Body of pancreas (tissue), 4 donors: ENCODE measurements at regions not wholly inside any gene's neighbourhood (a gene's known extent, or its start where the extent isn't known, plus 50 kb on each side); places are given as distances from the start of the nearest gene placed in this dataset.

ENCODE experiments used
- ATAC-seq: fragments of 150-250 bp; one replicate; pipeline ENCODE4 v1.9.1; 2016
- DNase-seq, 4 donors: peaks; one replicate each; pipeline ENCODE4 v3.0.0-alpha.2; 2019
- H3K27ac ChIP-seq, 4 donors: fragments of 200-600 bp; sonication (generic); 1 replicate in 3 of 4; 2 replicates in 1 of 4; pipeline versions ENCODE4 v1.5.1 to v1.6.1; 2016 to 2019; ENCODE audit warnings: mild to moderate bottlenecking in 1 of 4, mixed read lengths in 1 of 4, moderate library complexity in 1 of 4
- H3K27me3 ChIP-seq, 2 donors: fragments of 200-600 bp; sonication (generic); one replicate each; pipeline ENCODE4 v1.6.0; 2016; ENCODE audit warnings: mild to moderate bottlenecking in 1 of 2
- H3K36me3 ChIP-seq, 2 donors: fragments of 200-600 bp; sonication (generic); replicated peaks in 1 of 2; 2 replicates each; pipeline ENCODE4 v1.5.1; 2016; ENCODE audit warnings: low read depth in 2 of 2; ENCODE audit not compliant: insufficient read depth in 1 of 2
- H3K4me1 ChIP-seq: fragments of 200-600 bp; sonication (generic); one replicate; pipeline ENCODE4 v1.6.0; 2016
- H3K4me3 ChIP-seq, 2 donors: fragments of 200-600 bp; sonication (generic); 1 replicate in 1 of 2; 2 replicates in 1 of 2; pipeline ENCODE4 v1.5.1; 2016 to 2019
- H3K9me3 ChIP-seq, 3 donors: fragments of 200-600 bp; sonication (generic); 1 replicate in 2 of 3; 2 replicates in 1 of 3; pipeline ENCODE4 v1.5.1; 2016
- POLR2A ChIP-seq, 3 donors: fragments of 450-650 bp; IDR thresholded peaks; one replicate each; pipeline ENCODE4 v1.6.1; 2016; ENCODE audit warnings: antibody characterized with exemption in 3 of 3, mild to moderate bottlenecking in 2 of 3
- WGBS, 2 donors: methylation state at CpG; one replicate each; pipeline ENCODE4 v1.1.5; 2017; 5-methylcytosine and 5-hydroxymethylcytosine counted together
- intact Hi-C: fragments of 100-400 bp; cut with DNase I; formaldehyde crosslinking; loops from one replicate; pipeline ENCODE4 v1.15.1; 2023
- TF ChIP-seq, protein P1 (sequence below), 7 experiments: fragments of 450-650 bp in 4 of 7; fragments of 200-600 bp in 3 of 7; sonication (generic) in 3 of 7; IDR thresholded peaks; one replicate each; pipeline ENCODE4 v1.5.1; 2016 to 2019; ENCODE audit warnings: antibody characterized with exemption in 7 of 7

DNA sequence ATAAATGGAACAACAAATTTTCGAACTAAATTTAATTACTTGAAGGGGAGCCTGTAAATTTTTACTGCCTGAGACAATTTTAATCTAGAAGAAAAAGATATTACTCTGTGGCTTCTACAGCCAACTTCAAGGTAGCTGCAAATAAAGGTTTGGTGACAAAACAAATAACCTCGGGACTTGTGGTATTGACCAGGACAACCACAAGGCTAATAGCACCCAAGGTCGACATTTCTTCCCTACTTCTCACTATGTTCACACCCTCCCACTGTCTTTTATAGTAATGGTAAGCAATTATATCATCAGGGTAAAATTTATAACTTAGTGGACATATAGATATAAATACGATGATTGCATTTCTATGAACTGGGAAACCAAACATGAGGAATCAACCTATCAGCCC lies 67.9 kb upstream of the SPINK5 start:
- intact Hi-C loops: no loop called here
- Histone ChIP-seq H3K4me3 (no peak overlapping the region), H3K9me3 (peaks cover 0 to 8% (median 0%) of the 10 kb centered on the region in 3 donors), H3K4me1 (no peaks in the 10 kb centered on the region), H3K27me3 (no peaks in the 10 kb centered on the region), H3K36me3 (no peaks in the 10 kb centered on the region), H3K27ac (no peak overlapping the region)
- no peak for DNase-seq
- TF ChIP-seq, protein P1, sequence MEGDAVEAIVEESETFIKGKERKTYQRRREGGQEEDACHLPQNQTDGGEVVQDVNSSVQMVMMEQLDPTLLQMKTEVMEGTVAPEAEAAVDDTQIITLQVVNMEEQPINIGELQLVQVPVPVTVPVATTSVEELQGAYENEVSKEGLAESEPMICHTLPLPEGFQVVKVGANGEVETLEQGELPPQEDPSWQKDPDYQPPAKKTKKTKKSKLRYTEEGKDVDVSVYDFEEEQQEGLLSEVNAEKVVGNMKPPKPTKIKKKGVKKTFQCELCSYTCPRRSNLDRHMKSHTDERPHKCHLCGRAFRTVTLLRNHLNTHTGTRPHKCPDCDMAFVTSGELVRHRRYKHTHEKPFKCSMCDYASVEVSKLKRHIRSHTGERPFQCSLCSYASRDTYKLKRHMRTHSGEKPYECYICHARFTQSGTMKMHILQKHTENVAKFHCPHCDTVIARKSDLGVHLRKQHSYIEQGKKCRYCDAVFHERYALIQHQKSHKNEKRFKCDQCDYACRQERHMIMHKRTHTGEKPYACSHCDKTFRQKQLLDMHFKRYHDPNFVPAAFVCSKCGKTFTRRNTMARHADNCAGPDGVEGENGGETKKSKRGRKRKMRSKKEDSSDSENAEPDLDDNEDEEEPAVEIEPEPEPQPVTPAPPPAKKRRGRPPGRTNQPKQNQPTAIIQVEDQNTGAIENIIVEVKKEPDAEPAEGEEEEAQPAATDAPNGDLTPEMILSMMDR (IDR thresholded peaks at IDR 0.05): no peak
- no peak for TF ChIP-seq POLR2A (IDR thresholded peaks at IDR 0.05)
- 55 to 62% methylated on average over 4 of the region's 4 CpGs for WGBS, 2 donors
- ATAC-seq: no peak

DNA sequence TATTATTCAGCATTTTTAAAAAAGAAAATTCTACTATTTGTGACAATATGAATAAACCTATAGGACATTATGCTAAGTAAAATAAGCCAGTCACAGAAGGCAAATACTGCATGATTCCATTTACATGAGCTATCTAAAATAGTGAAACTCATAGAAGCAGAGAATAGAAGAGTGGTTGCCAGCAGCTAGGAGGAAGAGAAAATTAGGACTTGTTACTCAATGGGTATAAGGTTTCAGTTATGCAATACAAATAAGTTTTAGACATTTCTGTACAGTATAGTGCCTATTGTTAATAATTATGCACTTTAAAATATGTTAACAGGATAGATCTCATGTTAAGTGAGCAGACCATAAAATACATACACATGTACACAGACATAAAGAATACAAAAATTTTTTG lies 73.8 kb upstream of the SPINK5 start:
- intact Hi-C loops: no loop called here
- ATAC-seq (no peak), DNase-seq (no peak)
- Histone ChIP-seq H3K4me1 (no peaks in the 10 kb centered on the region), H3K4me3 (no peak overlapping the region), H3K9me3 (no peaks in the 10 kb centered on the region), H3K36me3 (no peaks in the 10 kb centered on the region), H3K27ac (no peak overlapping the region), H3K27me3 (no peaks in the 10 kb centered on the region)
- no peak for TF ChIP-seq POLR2A (IDR thresholded peaks at IDR 0.05)
- TF ChIP-seq, protein P1 (IDR thresholded peaks at IDR 0.05): no peak

DNA sequence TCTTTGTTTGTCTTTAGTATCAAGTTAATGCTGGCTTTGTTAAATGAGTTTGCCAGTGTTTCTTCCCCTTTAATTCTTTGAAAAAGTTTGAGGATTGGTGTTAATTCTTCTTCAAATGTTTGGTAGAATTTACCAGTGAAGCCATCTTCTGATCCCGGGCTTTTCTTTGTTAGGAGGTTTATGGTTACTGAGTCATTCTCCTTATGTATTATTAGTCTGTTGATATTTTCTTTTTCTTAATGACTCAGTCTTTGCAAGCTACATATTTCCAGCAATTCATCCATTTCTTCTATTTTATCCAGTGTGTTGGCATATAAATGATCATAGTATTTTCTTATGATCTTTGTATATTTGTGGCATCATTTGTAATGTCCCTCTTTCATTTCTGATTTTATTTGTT lies 74.5 kb upstream of the SPINK5 start:
- no peaks in the 10 kb centered on the region for H3K36me3 ChIP-seq
- H3K4me1 ChIP-seq: no peaks in the 10 kb centered on the region
- TF ChIP-seq POLR2A (IDR thresholded peaks at IDR 0.05): no peak
- TF ChIP-seq, protein P1 (IDR thresholded peaks at IDR 0.05): no peak
- H3K4me3 ChIP-seq: no peak overlapping the region
- no peaks in the 10 kb centered on the region for H3K27me3 ChIP-seq
- DNase-seq: no peak
- H3K9me3 ChIP-seq: no peaks in the 10 kb centered on the region
- no peak overlapping the region for H3K27ac ChIP-seq
- WGBS, 2 donors: 48 to 67% methylated on average over 1 of the region's 1 CpG
- no peak for ATAC-seq
- intact Hi-C loops: no loop called here

DNA sequence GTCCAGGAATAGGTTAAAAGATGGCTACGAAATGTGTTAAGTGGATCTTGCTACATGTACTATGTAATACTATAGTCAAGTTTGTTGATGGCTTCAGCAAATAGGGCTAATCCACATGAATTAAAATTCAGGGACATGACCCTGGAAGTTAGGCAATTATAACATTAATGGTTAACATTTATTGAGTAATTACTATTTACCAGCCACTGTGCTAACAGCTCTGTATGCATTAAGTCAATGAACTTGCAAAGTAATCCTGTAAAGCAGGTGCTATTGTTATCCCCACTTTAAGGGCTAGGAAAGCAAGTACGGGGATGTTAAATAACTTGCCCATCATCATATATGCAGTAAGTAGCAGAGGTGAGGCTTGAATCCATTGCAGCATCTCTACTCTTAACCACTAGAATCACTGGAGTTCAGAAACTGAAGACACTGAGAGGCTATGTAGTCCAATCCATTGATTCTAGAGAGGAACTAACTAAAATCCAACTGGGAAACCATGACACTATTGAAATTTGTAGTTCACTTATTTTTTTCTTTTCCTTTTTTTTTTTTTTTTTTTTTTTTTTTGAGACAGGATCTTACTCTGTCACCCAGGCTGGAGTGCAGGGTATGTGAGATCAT lies 77.5 kb upstream of the SPINK5 start:
- DNase-seq (no peak), ATAC-seq (no peak)
- 32 to 51% methylated on average over 2 of the region's 2 CpGs for WGBS, 2 donors
- H3K27ac ChIP-seq: no peak overlapping the region
- intact Hi-C loops: no loop called here
- H3K36me3 ChIP-seq: no peaks in the 10 kb centered on the region
- TF ChIP-seq POLR2A (IDR thresholded peaks at IDR 0.05): no peak
- TF ChIP-seq, protein P1 (IDR thresholded peaks at IDR 0.05): no peak
- no peaks in the 10 kb centered on the region for H3K27me3 ChIP-seq
- H3K9me3 ChIP-seq: no peaks in the 10 kb centered on the region
- no peaks in the 10 kb centered on the region for H3K4me1 ChIP-seq
- no peak overlapping the region for H3K4me3 ChIP-seq

DNA sequence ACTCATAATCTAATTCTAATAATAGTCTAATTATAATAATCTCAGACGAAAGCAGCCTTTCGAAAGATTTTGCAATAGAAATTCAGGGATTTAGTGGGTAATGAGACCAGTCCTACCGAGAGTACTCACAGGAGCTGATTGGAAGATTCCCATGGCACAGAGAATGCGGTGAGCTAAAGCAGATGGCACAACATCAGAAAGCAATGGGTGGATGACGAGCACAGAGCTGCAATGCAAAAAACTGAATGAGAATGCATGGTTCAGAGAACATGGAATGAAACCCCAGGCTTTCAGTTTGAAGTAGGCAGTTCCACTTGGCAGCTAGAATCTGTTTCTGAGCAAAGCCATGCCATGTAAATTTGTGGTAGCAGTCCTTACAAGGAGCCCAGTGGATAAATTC lies 78.2 kb upstream of the SPINK5 start:
- TF ChIP-seq, protein P1 (IDR thresholded peaks at IDR 0.05): no peak
- TF ChIP-seq POLR2A (IDR thresholded peaks at IDR 0.05): no peak
- Histone ChIP-seq H3K4me1 (no peaks in the 10 kb centered on the region), H3K36me3 (no peaks in the 10 kb centered on the region), H3K9me3 (no peaks in the 10 kb centered on the region), H3K4me3 (no peak overlapping the region), H3K27ac (no peak overlapping the region), H3K27me3 (no peaks in the 10 kb centered on the region)
- intact Hi-C loops: no loop called here
- ATAC-seq: no peak
- DNase-seq: no peak
- WGBS, 2 donors: 71 to 80% methylated on average over 5 of the region's 5 CpGs
